D721Med (cell line): ENCODE measurements at regions not wholly inside any gene's neighbourhood (a gene's known extent, or its start where the extent isn't known, plus 50 kb on each side); places are given as distances from the start of the nearest gene placed in this dataset.

Experiments
- DNase-seq: peaks from one replicate; pipeline ENCODE4 v3.0.0; 2011; ENCODE audit warnings: low spot score; ENCODE audit not compliant: insufficient read length
- FAIRE-seq: peaks from 2 replicates; lab custom pipeline; 2011; peaks lifted over from hg19 to GRCh38; lab: Jason Lieb, UNC
- TF ChIP-seq, protein P1 (sequence below): IDR thresholded peaks from 2 replicates; pipeline ENCODE4 v1.5.1; 2012; ENCODE audit warnings: mild to moderate bottlenecking, control low read depth; ENCODE audit not compliant: insufficient read depth; ENCODE audit errors: missing control alignments

DNA sequence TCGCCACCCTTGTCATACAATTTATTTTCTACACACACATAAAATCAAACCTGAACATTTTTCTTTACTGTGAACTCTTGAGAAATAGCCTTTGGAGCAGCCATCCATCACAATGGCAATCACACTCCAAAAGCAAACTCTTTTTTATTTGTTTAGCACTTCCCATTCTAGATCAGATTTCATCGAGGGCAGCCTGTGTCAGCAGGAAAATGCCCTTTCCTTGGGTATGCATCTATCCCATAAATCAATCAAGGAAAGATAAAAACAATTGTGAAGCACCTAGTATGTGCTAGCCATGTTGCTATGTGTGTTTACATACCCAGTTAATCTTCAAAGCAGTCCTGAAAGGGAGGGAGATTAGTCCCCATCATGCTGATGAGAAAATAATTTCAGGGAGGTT, 484.1 kb upstream of the USP24 start:
- TF ChIP-seq, protein P1, sequence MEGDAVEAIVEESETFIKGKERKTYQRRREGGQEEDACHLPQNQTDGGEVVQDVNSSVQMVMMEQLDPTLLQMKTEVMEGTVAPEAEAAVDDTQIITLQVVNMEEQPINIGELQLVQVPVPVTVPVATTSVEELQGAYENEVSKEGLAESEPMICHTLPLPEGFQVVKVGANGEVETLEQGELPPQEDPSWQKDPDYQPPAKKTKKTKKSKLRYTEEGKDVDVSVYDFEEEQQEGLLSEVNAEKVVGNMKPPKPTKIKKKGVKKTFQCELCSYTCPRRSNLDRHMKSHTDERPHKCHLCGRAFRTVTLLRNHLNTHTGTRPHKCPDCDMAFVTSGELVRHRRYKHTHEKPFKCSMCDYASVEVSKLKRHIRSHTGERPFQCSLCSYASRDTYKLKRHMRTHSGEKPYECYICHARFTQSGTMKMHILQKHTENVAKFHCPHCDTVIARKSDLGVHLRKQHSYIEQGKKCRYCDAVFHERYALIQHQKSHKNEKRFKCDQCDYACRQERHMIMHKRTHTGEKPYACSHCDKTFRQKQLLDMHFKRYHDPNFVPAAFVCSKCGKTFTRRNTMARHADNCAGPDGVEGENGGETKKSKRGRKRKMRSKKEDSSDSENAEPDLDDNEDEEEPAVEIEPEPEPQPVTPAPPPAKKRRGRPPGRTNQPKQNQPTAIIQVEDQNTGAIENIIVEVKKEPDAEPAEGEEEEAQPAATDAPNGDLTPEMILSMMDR: no peak
- no peak for DNase-seq
- FAIRE-seq: no peak

DNA sequence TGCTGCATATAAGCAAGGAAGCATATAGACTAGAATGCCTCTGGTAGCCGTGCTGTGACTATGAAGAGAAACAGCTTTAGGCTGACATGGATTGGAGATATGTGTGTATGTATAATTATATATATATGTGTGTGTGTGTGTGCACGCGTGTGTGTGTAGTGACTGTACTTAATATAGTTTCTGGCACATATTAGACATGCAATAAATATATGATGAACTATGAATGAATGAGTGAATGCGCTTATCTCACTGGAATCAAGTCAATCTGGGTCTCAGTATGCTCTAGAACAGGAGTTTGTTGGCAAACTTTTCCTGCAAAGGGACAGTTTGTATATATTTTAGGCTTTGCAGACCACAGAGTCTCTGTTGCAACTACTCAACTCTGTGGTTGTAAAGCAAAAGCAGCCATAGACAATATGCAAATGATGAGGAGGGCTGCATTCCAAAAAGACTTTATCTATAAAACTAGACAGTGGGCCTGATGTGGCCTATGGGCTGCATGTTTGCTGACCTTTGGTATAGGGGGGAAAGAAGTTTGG, 482.9 kb upstream of the USP24 start:
- TF ChIP-seq, protein P1: no peak
- DNase-seq (no peak), FAIRE-seq (no peak)

DNA sequence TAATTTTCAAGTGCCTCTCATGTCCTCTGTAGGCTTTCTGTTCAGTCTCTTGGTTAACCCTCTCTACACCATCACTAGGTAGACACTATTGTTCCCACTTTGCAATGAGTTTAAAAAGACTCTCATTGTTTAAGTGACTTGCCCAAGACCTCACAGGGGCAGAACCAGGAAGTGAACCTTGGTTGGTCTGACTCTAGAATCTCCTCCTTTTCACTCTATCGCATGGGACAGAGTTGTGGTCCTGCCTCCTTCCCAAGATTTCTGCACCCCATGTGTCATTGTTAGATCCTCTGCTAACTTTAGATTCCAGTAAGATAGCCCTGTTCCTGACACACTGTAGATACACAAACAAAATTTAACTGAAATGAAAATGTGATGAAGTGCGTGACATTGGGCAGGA, 481.7 kb upstream of the USP24 start:
- FAIRE-seq (no peak), DNase-seq (no peak)
- TF ChIP-seq, protein P1: no peak

DNA sequence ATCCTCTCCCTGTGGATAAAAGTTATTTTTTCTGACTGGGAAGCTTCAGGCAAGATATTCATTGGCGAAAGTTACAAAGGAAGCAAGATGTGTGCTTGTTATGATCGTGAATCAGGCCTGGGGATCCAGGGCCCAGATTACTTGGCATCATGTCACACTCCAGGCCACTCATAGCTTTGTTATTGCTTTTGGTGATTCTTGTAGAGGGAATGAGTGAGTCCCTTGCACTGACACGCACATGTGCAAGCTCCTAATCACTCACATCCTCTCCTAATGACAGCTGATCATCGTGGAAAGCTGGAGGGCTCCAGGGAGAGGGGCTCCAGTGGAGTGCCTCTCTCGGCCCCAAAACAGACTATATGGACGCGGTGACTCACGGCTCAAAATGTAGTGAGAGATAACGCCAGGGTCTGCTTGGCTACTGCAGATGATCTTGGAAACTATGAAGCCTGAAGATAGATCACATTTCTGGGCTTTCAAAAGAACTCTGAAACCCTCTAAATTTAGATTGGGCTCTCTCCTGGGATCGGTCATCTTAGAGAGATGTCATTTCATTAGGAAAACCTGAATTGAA, 481.1 kb upstream of the USP24 start:
- FAIRE-seq (no peak), DNase-seq (no peak)
- TF ChIP-seq, protein P1: no peak

DNA sequence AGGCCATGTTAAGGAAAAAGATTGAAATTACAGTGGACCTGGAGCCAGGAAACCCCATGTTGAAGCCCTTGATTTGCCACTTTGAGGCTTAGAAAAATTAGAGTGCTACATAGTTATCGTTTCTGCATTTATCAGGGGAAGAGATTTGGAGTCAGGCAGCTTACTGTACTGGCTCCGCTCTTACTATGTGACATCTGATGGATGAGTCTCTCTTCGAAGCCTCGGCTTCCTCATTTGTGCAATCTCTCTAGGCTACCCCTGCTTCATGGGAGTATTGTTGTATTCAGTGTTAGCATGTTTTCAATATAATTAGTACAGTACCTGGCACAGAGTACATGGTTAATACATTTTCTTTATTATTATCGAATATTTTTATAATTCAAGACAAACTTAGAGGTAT, 480.4 kb upstream of the USP24 start:
- TF ChIP-seq, protein P1: no peak
- DNase-seq: no peak
- no peak for FAIRE-seq

DNA sequence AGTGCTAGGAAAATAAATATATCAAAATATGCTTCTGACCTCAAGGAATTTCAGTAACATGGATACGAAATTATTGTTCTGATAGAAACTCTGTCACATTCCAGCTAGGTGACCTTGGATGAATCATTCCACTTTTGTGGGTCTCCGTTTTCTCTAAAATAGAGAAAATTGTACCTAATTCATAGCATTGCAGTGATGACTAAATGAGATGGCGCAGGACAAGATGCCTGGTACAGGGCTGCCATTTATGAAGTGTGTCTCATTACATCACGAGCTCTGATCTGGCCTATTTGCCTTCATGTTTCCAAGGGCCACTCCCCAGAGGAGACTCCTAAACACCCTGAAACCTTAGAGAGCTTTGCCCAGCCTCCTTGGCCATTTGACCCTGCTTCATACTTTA, 480.0 kb upstream of the USP24 start:
- no peak for FAIRE-seq

DNA sequence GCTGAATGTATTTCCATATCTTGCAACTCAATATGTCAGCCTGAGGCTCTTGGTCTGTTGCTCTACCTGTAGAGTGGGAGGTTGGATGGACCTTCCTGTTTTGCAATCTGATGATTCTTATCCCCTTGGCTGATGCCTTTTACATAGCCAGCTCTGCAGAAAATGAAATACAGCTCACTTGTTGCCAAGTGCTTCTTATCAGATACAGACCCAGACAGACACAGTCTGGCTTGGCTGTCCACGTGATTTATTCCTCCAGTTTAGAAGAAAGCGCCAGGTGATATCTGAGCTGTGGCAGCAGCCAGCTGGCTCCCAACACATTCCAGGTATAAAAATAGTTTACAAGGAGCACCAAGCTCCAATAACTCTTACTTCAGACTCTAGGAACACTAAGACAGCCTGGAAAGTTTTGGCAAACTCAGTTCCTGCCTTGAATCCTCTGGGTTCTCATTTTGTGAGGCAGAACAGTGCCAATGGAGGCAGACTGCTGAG, 479.2 kb upstream of the USP24 start:
- no peak for FAIRE-seq
- TF ChIP-seq, protein P1: no peak
- no peak for DNase-seq

More for the DNA sequence above, 480.0 kb upstream of the USP24 start:
- DNase-seq: no peak
- TF ChIP-seq, protein P1: no peak
